ENCODE measurements at regions not wholly inside any gene's neighbourhood (a gene's known extent, or its start where the extent isn't known, plus 50 kb on each side); places are given as distances from the start of the nearest gene placed in this dataset.

DNA sequence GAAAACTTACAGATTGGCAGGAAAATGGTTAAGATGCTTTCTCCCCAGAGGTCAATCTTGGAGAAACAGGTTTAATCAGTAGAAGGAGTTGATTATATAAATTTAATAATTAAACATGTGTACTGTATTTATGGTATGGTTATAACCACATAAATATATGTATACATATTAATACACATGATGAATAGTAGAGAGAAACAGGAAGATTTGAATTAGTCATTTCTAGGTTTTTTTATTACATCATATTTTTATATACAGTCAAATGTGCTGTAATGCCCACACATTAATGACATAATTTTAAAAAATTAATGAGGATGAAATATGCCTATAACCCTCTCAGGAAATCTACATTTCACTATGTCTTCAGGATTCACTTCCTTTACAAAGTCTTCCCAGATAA, 229.7 kb downstream of the IKZF2 start:
- intact Hi-C loops (cut with micrococcal nuclease) = no loop called here
- H3K4me1 Mint-ChIP-seq = no peaks in the 10 kb centered on the region
- TF ChIP-seq, protein P1, sequence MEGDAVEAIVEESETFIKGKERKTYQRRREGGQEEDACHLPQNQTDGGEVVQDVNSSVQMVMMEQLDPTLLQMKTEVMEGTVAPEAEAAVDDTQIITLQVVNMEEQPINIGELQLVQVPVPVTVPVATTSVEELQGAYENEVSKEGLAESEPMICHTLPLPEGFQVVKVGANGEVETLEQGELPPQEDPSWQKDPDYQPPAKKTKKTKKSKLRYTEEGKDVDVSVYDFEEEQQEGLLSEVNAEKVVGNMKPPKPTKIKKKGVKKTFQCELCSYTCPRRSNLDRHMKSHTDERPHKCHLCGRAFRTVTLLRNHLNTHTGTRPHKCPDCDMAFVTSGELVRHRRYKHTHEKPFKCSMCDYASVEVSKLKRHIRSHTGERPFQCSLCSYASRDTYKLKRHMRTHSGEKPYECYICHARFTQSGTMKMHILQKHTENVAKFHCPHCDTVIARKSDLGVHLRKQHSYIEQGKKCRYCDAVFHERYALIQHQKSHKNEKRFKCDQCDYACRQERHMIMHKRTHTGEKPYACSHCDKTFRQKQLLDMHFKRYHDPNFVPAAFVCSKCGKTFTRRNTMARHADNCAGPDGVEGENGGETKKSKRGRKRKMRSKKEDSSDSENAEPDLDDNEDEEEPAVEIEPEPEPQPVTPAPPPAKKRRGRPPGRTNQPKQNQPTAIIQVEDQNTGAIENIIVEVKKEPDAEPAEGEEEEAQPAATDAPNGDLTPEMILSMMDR (IDR thresholded peaks at IDR 0.05) = no peak
- no peaks in the 10 kb centered on the region for H3K79me2 ChIP-seq (ENCODE audit: insufficient read depth, low read length)
- no peaks in the 10 kb centered on the region for H3K27me3 Mint-ChIP-seq (ENCODE audit: low read depth in 3 of 3)
- no peaks in the 10 kb centered on the region for H3K36me3 ChIP-seq (replicated peaks in 1 of 2; ENCODE audit: control insufficient read depth in 1 of 2, insufficient read depth in 2 of 2, low read length in 2 of 2)
- peaks cover 0 to 4% (median 0%) of the 10 kb centered on the region in 7 donors for H3K9me3 Mint-ChIP-seq
- no peak overlapping the region for H3K27ac ChIP-seq (ENCODE audit: low read depth in 1 of 2, low read length in 2 of 2)
- H3K9ac ChIP-seq (ENCODE audit: insufficient read depth, low read length, poor library complexity, severe bottlenecking) = no peak overlapping the region
- no peak overlapping the region for H2AFZ ChIP-seq (ENCODE audit: insufficient read depth, low read depth, low read length, poor library complexity, severe bottlenecking)
- no peaks in the 10 kb centered on the region for H3K27me3 ChIP-seq (ENCODE audit: control insufficient read depth in 2 of 2, insufficient read depth in 2 of 2, low read length in 2 of 2)
- no peaks in the 10 kb centered on the region for H3K4me1 ChIP-seq (ENCODE audit: control insufficient read depth in 1 of 2, insufficient read depth in 2 of 2, low read length in 2 of 2)
- H3K27ac Mint-ChIP-seq = no peak overlapping the region
- no peaks in the 10 kb centered on the region for H3K36me3 Mint-ChIP-seq
- no peak overlapping the region for H3K4me3 ChIP-seq (replicated peaks in 1 of 3; ENCODE audit: low read depth in 2 of 3, low read length in 3 of 3)
- H3K4me2 ChIP-seq (replicated peaks; ENCODE audit: extremely low read depth, low read length, poor library complexity, severe bottlenecking) = no peak overlapping the region
- DNase-seq = no peak
- H4K20me1 ChIP-seq (ENCODE audit: insufficient read depth, low read length) = no peaks in the 10 kb centered on the region
- no peaks in the 10 kb centered on the region for H3K9me3 ChIP-seq (replicated peaks in 1 of 2; ENCODE audit: control insufficient read depth in 1 of 2, insufficient read depth in 1 of 2, low read length in 2 of 2)
- H3K4me3 Mint-ChIP-seq = no peak overlapping the region

DNA sequence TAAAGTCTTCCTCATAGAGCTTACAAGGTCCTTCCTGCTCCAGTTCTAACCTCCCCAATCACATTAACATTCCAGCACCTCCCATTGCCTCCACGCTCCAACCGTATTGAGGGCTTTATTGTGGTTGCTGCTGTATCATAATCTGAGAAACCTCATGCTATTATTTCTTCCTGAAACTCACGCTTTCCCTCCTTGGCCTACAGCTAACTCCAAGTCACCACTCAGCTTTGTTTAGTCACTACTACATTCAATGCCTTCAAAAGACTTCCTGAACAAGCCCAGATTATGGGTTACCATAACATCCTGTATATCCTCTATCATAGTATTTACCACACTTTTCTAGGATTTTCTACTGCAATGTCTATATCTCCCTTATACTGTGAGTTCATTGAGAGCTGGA, 230.4 kb downstream of the IKZF2 start:
- Mint-ChIP-seq H3K4me1 (no peaks in the 10 kb centered on the region), H3K27me3 (ENCODE audit: low read depth in 3 of 3) (no peaks in the 10 kb centered on the region), H3K9me3 (peaks cover 0 to 3% (median 0%) of the 10 kb centered on the region in 7 donors), H3K4me3 (no peak overlapping the region), H3K27ac (no peak overlapping the region), H3K36me3 (no peaks in the 10 kb centered on the region)
- H3K27me3 ChIP-seq (ENCODE audit: control insufficient read depth in 2 of 2, insufficient read depth in 2 of 2, low read length in 2 of 2) = no peaks in the 10 kb centered on the region
- no peaks in the 10 kb centered on the region for H3K9me3 ChIP-seq (replicated peaks in 1 of 2; ENCODE audit: control insufficient read depth in 1 of 2, insufficient read depth in 1 of 2, low read length in 2 of 2)
- H3K4me3 ChIP-seq (replicated peaks in 1 of 3; ENCODE audit: low read depth in 2 of 3, low read length in 3 of 3) = no peak overlapping the region
- H4K20me1 ChIP-seq (ENCODE audit: insufficient read depth, low read length) = no peaks in the 10 kb centered on the region
- no peak overlapping the region for H2AFZ ChIP-seq (ENCODE audit: insufficient read depth, low read depth, low read length, poor library complexity, severe bottlenecking)
- no peak overlapping the region for H3K27ac ChIP-seq (ENCODE audit: low read depth in 1 of 2, low read length in 2 of 2)
- no peaks in the 10 kb centered on the region for H3K79me2 ChIP-seq (ENCODE audit: insufficient read depth, low read length)
- intact Hi-C loops (cut with micrococcal nuclease) = no loop called here
- TF ChIP-seq, protein P1 (IDR thresholded peaks at IDR 0.05) = no peak
- H3K4me2 ChIP-seq (replicated peaks; ENCODE audit: extremely low read depth, low read length, poor library complexity, severe bottlenecking) = no peak overlapping the region
- no peak for DNase-seq
- H3K36me3 ChIP-seq (replicated peaks in 1 of 2; ENCODE audit: control insufficient read depth in 1 of 2, insufficient read depth in 2 of 2, low read length in 2 of 2) = no peaks in the 10 kb centered on the region
- no peaks in the 10 kb centered on the region for H3K4me1 ChIP-seq (ENCODE audit: control insufficient read depth in 1 of 2, insufficient read depth in 2 of 2, low read length in 2 of 2)
- H3K9ac ChIP-seq (ENCODE audit: insufficient read depth, low read length, poor library complexity, severe bottlenecking) = no peak overlapping the region
- WGBS (ENCODE audit: insufficient coverage) = 73% methylated on average over 1 of the region's 3 CpGs
